ENCODE measurements at regions not wholly inside any gene's neighbourhood (a gene's known extent, or its start where the extent isn't known, plus 50 kb on each side); places are given as distances from the start of the nearest gene placed in this dataset.

DNA sequence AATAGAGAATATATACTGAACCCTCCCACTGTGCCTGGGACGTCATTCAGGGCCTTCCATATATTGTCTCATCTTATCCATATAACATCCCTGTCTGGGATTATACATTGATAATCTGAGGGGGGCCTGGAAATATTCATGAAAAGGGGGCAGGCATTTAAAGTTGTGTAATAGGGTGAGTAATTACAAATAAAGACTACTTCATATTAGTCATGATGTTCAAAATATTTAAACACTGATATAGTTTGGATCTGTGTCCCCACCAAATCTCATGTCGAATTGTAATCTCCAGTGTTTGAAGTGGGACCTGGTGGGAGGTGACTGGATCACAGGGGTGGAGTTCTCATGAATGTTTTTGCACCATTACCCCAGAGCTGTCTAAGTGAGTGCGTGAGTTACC, 97.8 kb downstream of the AQP9 start:
- DNase-seq (ENCODE audit: low read depth), result no peak

DNA sequence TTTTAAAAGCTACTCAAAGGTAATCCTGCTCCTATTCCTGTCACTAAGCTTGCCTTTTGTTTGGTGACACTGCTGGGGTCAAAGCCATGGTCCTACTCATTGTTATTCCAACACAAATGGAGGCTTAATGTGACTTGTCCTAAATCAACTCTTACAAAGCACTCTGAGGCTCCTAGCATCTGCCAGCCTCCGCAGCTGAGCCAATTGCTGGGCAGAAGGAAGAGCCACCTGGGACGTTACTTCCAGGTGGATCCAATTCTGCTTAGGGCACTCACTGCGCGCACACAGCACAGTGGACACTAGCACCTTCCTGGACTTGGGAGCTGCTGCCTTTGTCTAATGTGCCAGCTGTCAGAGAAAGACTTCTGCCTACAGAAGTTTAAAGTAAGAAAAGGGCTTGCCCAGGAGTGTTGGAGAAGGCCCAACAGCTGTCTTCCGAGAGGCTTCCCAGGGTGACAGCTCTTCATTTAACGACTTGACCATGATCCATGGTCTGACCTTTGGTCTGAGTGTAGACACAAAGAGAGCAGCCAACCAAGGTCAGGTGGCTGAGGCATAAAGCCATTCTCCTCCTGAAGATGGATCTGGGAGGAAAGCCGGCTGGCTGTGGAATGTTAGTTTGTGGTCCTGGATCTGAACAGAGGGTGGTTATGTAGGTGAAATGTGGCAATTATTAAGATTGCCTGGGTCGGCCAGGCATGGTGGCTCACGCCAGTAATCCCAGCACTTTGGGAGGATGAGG, 102.2 kb downstream of the AQP9 start:
- no peak for DNase-seq (ENCODE audit: low read depth)

DNA sequence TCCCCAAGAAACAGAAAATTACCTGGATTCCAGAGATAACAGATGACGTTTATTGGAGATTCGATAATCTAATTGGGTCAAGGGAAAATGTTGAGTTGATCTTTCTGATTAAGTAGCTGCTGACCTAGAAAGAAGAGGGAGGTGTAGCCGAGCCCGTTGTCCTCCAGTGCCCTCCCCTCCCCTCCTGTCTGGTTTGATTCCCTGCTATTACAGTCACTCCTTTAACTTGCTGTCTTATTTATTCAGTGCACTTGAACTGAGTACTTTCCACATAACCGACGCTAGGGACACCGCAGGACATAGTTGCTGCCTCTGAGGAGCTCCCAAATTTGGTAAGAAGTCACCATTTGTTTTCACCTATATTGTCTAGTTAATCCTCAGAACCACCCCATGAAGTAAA, 103.7 kb downstream of the AQP9 start:
- no peak for DNase-seq (ENCODE audit: low read depth)

DNA sequence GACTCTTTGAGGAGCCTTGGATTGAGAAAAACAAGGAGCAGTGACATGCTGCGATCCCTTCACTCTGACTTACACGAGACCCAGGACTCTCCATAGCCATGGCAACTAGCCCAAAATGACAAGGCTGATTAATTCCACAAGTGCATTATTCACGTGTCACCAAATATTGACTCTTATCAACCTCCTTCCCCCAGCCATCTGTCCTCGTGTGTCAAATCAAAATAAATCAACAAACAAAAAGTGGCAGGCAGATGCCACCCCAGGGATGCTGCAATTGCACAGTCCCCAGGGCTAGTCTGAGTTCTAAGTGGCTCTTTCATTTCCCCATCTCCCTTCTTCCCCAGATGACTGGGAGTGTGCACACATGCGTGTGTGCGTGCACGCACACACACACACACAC, 104.9 kb downstream of the AQP9 start:
- DNase-seq (ENCODE audit: low read depth), result no peak

DNA sequence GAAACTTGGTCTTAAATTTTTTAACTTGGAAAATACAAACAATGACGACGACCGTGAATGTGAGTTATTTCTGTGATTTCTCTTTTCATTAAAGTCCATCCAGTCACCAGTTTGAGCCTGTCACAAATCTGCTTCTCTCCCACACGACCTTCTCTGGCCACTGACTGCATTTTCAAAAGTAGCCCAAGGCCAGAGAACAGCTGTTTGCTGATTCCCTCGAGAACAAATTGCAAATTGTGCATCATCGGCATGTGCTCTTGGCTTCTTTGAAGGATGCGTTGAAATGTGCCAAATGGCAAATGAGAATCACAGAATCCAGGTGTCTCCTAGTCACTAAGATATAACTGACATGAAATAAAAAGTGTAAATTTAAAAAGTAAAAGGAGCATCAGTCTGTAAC, 106.4 kb downstream of the AQP9 start:
- no peak for DNase-seq (ENCODE audit: low read depth)

DNA sequence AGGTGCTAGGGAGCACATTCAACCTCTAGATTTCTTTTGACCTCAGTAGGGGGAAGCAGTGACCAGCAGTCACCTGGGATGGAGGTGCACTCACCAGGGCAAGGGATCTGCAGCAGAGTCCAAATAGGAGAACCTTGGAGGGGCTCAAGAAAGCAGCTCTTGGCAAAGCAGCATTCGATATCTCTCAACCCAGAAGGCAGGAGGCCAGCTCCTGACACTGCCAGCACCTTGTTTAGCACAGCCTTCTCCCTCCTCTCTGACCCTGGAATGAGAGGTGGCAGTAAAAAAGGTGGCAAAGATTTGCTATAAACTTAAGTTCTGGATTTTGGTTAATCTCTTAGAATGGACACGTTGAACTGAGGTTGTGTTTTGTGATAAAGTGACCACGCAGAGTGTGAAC, 107.9 kb downstream of the AQP9 start:
- no peak for DNase-seq (ENCODE audit: low read depth)

DNA sequence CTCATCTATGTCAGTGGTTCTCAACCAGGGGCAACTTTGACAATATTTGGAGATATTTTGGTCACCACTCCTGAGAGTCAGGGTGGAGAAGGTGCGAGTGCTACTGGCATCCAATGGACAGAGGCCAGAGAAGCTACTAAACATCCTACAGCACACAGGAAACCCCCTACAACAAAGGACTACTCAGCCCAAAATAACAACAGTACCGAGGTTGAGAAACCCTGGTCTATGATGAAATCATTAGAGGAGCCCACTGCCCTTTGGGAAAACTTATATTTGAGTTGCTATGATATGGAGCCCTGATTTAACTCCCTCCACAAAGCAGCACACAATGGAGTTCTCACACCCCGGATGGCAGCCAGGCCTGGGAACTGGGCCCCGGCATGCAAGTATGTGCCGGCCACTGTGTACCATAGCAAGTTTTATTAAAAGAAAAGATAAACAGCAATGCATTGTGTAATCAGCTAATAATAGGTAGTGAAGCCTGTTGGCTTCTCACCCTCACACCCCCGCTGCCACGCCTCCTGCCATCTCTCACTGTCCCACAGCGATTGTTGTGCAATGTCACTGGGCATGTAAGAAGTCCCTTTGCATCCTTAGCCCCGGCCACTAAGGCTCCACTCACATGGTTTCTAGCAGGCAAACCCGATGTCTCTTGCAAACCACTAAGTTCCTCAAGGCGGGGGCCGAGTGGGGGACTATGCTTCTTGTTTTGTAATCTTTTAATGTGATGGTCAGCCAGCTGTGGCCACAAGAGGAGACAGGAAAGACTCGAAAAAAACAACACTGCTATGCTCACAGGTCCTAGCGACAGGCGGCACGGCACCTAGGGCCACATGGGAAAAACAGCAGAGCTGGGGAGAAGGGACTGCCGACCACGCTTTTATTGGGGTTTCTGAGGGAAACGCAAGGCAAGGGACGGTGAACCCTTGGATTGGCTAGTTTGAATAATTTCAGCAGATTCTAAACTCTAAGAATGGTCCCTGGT, 110.0 kb downstream of the AQP9 start:
- peak; percentile 26 for DNase-seq (ENCODE audit: low read depth)

DNA sequence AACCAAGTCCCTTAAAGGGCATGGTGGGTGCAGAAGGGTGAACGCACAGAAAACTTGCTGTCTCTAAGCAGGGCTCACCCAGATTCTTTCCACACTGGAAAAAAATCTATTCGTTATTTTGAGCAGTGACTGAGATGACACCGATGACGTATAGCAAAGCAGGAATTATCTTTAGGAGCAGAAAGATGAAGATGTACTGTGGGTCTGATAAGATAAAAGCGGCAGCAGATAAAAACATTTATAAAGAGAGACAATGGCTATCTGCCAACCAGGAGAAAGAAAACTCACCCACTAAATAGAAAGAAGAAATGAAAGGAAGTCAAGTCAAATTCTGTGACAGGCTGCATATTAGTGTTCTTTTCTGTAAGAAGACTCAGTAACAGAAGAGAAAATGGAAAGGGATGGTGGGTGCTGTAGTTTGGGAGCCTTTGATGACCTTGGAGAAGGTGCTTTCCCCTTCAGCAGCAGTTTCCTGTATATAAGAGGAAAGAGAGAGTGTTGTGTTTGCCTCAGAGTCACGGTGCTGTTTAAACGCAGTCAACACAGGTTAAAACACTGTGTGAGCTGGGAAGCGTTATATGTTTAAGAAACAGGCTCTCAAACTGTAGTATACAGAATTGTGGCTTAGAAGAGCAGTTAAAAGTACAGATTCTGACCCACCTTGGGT, 111.6 kb downstream of the AQP9 start:
- no peak for DNase-seq (ENCODE audit: low read depth)

DNA sequence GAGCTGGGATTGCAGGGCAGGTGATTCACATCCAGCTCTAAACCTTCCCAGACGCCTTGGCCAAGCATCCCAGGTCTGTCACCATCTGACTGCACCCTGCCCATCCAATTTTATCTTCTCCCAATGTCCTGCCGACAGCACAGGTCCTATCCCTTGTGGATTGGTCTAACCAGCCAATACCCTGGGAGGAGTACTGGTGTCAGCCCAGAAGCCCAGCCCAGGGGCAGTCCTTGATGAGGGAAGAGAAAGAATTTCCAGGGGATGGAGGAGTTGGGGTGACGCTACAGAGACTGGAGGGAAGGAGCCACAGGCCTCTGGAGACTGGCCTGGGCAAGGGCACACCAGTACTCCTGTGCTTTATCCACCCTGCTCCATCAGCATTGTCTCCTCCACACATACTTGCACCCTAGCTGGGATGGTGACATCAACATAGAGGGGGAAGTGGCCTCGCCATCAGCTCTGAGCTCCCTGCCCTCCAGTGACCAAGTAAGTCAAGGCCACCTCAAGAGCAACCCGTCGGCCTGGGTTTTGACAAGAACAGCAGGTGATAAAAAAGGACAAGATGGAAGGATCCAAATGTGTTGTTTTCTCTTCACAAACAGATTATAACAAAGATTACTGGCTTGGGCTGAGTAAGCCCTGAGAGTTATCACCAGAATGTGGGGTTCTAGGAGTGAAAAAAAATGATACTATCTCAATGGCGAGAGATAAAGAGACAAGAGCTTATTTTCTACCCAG, 114.6 kb downstream of the AQP9 start:
- no peak for DNase-seq (ENCODE audit: low read depth)

DNA sequence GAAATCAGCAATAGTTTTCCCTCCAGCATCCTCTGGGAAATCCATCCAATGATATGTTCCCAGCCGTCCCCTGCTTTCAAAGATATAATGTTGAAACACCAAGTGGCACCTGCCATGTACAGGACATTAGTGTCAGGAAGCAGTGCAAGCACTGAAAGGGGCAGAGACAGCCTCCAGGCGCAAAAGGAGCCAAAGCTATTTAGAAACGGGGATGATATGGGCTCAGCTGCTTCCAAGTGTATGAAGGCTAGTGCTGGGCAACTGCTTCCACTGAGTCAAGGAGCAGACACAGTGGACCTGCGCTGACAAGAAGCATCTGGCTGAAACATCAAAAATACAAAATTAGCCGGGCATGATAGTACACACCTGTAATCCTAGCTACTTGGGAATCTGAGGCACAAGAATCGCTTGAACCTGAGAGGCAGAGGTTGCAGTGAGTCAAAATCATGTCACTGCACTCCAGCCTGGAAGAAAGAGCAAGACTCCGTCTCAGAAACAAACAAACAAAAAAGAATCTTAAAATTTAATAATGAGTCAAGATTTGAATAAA, 119.7 kb downstream of the AQP9 start:
- DNase-seq (ENCODE audit: low read depth), result no peak

DNA sequence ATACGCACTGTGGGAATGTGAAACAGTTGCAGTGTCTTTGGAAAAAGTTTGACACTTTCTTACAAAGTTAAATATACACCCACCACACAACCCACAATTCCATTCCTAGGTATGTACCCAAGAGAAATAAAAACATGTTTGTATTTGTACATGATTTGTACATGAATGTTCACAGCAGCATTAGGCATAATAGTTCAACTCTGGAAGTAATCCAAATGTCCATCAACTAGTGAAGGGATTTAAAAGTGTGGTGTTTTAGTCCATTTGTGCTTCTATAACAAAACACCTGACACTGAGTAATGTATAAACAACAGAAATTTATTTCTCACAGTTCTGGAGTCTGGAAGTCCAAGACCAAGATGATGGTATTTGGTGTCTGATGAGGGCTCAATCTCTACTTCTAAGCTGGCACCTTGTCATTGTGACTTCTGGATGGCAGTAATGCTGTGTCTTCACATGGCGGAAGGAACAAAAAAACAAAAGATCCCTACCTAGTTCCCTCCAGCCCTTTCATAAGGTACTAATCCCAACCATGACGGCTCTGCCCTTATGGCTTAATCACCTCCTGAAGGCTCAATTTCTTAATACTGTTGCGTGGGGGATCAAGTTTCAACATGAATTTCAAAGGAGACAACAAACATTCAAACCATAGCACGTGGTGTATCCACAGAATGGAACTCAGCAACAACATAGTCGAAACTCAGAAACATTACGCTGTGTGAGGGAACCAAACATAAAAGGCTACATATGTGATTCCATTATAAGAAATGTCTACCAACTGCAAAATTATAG, 120.5 kb downstream of the AQP9 start:
- DNase-seq (ENCODE audit: low read depth), result no peak

DNA sequence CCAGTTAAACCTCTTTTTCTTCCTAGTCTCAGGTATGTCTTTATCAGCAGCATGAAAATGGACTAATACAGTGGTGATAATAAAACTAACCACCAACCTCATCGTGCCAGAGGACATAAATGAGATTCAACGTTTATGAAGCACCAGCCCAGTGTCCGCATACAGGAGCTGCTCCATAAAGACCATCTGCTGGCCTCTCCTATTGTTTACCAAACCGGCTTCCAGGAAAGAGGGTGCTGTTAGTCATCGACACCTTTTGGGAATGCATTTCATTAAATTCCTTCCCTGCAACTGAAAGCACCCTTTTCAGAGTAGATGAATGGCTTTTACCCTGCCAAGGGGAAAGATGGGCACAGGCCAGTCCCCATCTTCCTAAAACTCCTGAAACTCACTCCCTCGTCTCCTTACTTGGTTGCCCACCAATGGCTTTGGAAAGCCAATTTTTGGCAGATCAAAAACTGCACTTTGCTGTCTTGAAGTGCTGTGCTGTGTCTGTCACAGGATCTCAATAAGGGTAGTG, 122.1 kb downstream of the AQP9 start:
- DNase-seq (ENCODE audit: low read depth), result no peak

DNA sequence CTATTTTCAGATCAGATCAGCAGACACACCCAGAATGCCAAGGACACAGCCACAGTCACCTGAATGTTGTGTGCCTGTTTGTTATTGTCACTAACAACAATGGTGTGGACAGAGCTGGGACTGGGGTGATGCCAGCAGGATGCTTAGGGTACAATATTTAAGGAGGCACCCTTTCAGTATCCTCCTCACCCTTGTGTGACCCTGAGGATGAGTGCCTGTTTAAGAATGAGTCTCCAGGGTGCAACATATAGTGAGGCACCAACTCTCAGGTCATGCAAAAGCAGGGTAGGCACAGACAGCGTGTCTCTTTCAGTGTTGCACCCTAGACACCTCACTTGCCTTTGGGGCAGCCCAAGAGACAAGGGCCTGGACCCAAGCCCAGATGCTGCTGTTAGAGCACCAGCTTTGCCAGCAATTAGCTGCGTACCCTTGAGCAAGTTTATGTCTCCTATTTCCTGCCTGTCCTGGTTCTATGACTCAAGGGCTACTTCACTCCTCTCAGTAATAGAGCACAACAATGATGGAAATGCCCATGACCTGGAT, 122.6 kb downstream of the AQP9 start:
- no peak for DNase-seq (ENCODE audit: low read depth)

DNA sequence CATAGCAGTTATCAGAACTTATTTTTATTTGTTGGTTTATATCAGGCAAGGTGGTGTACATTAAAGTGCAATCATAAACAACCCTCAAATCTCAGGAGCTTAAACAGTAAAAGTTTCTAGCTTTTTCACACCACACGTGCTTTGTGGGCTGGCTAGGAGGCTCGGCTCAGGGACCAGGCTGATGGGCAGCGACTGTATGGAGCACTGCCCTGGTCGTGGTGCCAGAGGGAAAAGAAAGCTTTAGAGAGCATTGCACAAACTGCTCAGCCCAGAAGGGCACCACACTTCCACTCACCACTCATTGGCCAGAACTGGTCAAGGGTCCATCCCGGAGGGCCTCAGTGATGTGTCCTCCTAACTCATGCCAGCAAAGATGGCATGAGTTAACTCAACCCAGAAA, 123.2 kb downstream of the AQP9 start:
- no peak for DNase-seq (ENCODE audit: low read depth)

DNA sequence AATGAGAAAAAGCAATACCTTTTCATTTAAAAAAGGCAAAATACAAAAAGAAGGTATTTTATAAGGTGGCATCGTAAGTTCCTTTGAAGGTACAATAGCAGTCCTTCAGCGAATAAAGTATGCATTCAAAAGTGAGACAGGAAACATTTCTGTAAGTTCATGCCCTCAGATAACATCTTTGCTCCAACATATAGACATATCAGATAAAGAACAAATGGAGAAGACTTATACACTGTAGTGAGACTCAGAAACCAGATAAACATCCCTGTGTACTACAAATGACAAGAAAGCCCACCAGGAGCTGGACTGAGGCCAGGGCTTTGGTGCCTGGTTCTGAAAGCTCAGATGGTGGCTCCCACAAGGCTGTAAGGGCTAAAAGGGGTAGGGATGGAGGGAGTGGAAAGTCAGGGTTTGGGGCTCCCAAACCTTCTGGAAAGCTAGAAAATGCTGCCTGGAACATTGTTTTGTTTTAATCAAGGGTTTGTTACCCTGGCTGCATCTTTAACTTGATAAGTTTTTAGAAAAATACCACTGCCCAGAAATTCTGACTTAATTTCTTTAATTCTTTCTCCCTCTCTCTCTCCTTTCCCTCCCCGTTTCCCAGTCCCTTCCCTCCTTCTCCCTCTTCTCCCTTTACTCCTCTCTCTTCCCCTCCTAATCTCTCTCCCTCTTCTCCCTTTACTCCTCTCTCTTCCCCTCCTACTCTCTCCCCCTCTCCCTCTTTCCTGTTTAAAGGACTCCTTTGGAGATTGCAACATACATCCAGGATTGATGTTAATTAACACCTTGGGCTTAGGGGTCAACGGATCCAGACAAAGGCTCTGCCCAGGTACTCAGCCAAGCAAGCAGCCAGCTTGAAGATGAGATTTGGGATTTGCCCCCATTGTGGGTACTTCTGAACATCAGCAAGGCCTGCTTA, 126.1 kb downstream of the AQP9 start:
- DNase-seq (ENCODE audit: low read depth), result no peak

DNA sequence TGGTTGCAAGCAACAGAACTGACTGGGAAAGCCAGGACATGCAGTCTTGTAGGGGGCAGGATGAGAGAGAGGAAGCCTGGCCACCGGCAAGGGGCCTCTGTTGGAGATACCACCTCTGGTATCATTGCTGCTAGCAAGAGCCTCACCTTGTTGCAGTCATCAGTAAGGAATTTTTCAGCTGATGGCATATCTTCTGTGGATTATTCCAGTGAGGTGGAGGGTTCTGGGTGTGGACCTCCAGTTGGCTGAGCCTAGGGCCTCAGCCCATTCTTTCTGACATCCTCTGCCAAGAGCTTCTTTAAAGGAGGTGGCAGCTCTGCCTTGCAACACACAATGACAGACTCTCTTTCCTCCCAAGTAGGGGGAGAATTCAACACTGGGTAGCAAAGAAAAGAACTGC, 128.9 kb downstream of the AQP9 start:
- no peak for DNase-seq (ENCODE audit: low read depth)

DNA sequence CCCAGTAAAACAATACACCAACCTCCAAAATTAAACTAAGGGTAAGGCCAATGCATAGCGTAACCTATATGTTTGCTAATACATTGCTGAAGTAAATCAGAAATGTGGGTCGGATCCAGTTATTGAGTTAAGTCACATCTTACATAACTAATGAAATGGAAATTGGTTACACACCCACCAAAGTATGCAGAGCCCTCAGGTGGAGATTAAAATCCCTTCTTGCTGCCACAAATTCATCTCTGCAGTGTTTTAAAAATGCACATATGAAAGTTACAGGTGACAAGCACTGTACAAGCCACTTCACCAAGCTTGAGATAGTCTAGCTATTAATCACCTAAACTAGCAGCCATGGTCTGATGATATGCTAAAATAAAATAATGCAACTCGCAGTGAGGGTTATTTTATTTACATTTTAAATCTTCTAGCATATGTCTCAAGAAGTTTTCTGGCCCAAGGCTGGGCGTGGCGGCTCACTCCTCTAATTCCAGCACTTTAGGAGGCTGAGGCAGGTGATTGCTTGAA, 130.6 kb downstream of the AQP9 start:
- DNase-seq (ENCODE audit: low read depth), result no peak

DNA sequence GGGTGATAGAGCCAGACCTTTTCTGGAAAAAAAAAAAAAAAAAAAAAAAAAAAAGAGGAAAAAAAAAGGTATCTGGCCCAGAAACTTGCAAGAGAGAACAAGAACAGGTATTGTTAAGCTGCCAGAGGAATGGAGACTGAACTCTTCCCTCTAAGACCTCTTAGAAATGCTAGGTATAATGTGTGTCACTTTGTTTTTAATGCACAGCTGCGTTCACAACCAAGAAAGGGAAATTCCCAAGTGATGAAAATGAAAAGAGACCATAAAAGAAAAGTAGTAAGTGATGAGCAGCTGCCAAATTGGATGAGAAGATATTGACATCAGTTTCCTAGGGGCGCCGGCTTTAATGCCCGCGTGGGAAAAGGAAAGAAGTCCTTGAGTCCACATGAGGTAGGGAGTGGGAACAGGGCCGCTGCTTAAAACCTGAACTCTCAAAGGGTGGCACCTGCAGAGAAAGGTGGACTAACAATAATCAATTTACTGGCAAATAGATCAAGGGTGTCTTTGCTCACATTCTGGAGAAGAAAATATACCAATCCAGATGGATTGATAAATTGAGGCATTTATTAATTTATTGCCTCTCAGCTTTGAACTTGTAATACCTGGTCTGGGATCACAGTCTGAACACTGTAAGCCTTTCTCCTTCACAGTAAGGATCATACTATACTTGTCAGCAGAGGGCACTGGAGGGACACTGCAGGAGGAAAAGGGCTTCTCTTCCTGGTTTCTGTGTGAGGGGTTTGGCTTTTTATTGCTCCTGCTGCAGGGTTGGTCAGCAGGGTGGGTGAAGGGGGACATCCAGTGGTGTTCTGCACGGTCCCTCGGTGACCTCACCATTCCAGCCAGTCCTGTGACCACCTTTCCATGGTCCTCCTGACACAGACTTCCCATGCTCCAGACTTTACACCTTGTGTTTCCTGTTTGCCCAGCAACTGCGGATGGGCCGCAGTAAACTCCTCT, 131.6 kb downstream of the AQP9 start:
- peak; percentile 54 for DNase-seq (ENCODE audit: low read depth)

All from CMK (cell line).